HFF-Myc (cell line): ENCODE measurements at regions not wholly inside any gene's neighbourhood (a gene's known extent, or its start where the extent isn't known, plus 50 kb on each side); places are given as distances from the start of the nearest gene placed in this dataset.
A peak's percentile ranks its signal among the peaks of the same experiment; 100 is the strongest.

ENCODE experiments used
- DNase-seq: peaks from one replicate; pipeline ENCODE4 v3.0.0-alpha.2; 2011; ENCODE audit warnings: low read depth; ENCODE audit errors: extremely low read depth
- H3K4me3 ChIP-seq: replicated peaks from 2 replicates; pipeline ENCODE4 v1.5.1; 2011; ENCODE audit warnings: low read depth, mild to moderate bottlenecking, control low read depth, low read length
- CTCF ChIP-seq: IDR thresholded peaks from 2 replicates; pipeline ENCODE4 v1.5.1; 2012; ENCODE audit warnings: mild to moderate bottlenecking, low read depth, low read length, control low read depth; ENCODE audit errors: missing control alignments

- no peak for DNase-seq
- no peak overlapping the region for H3K4me3 ChIP-seq
- no peak for TF ChIP-seq CTCF
Measured at GRCh38 chr9:113720495-113720894, 155.6 kb upstream of the ZNF618 start.

- no peak overlapping the region for H3K4me3 ChIP-seq
- DNase-seq, result no peak
- no peak for TF ChIP-seq CTCF
Measured at GRCh38 chr9:113721856-113722255, 154.3 kb upstream of the ZNF618 start.

GRCh38 chr9:113724202-113724601, 151.9 kb upstream of the ZNF618 start:
- DNase-seq, result no peak
- H3K4me3 ChIP-seq, result no peak overlapping the region
- TF ChIP-seq CTCF, result no peak

- H3K4me3 ChIP-seq, result no peak overlapping the region
- no peak for DNase-seq
- no peak for TF ChIP-seq CTCF
Measured at GRCh38 chr9:113728989-113729388, 147.1 kb upstream of the ZNF618 start.

GRCh38 chr9:113734826-113735225, 141.3 kb upstream of the ZNF618 start:
- no peak for TF ChIP-seq CTCF
- no peak overlapping the region for H3K4me3 ChIP-seq
- DNase-seq, result no peak

GRCh38 chr9:113737517-113738271, 138.4 kb upstream of the ZNF618 start:
- TF ChIP-seq CTCF, result peak; percentile 82
- no peak overlapping the region for H3K4me3 ChIP-seq
- DNase-seq, result peak; percentile 37

GRCh38 chr9:113738496-113738892, 137.6 kb upstream of the ZNF618 start:
- no peak for DNase-seq
- H3K4me3 ChIP-seq, result no peak overlapping the region
- no peak for TF ChIP-seq CTCF
